ENCODE measurements at regions not wholly inside any gene's neighbourhood (a gene's known extent, or its start where the extent isn't known, plus 50 kb on each side); places are given as distances from the start of the nearest gene placed in this dataset.
"Not testable (repeated sequence)": the region's sequence is repeated elsewhere in the genome, so short reads cannot be mapped to it uniquely, and the experiment has no call there.

DNA sequence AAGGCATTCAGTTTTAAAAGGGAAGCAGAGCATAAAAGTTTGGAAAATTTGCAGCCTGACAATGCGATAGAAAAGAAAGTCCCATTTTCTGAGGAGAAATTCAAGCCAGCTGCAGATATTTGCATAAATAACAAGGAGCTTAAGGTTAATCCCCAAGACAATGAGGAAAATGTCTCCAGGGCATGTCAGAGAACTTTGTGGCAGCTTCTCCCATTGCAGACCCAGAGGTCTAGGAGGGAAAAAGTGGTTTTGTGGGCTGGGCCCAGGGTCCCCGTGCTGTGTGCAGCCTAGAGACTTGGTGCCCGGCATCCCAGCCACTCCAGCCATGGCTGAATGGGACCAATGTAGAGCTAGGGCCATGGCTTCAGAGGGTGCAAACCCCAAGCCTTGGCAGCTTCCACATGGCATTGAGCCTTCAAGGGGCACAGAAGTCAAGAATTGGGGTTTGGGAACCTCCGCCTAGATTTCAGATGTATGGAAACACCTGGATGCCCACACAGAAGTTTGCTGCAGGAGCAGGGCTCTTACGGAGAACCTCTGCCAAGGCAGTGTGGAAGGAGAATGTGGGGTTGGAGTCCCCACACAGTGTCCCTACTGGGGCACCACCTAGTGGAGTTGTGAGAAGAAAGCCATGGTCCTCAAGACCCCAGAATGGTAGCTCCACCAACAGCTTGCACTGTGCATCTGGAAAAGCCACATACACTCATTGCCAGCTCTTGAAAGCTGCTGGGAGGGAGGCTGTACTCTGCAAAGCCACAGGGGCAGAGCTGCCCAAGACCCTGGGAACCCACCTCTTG lies 62.3 kb upstream of the SSBP3 start:
- not testable (repeated sequence) for H3K27ac ChIP-seq (ENCODE audit: low read depth in 1 of 3, low read length in 2 of 3); DNase-seq

DNA sequence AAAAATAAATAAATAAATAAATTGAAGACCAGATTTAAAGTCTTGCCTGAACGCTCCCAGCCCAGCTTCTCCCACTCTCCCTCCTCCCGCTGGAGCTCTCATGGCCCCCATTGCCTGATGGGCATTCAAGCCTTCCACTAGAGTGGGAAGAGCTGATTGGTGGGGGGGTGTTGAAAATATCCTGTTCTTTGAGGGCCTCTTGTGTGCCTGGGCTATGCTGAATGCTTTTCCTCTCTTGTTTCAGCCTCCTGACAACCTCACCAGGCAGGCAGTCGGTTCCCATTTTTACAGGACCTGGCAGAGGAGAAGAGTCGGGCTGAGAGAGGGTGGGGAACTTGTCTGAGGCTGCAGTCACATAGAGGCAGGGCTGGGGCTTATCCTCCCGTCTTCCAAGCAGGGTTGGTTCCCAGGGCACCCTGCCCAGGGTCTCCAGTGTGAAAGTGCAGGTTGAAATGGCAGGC lies 59.2 kb upstream of the SSBP3 start:
- 53 to 91% (median 70%) methylated on average over 5 of the region's 5 CpGs for WGBS, 3 donors
- FAIRE-seq (no peak), DNase-seq (no peak)
- Histone ChIP-seq H3K36me3 (ENCODE audit: control insufficient read depth in 3 of 3, insufficient read depth in 2 of 3, low read depth in 1 of 3, low read length in 3 of 3) (no peaks in the 10 kb centered on the region), H3K27ac (ENCODE audit: low read depth in 1 of 3, low read length in 2 of 3) (peak overlapping the region in 1 of 3 donors; percentile 28), H3K4me3 (ENCODE audit: low read depth in 1 of 3, low read length in 3 of 3) (no peak overlapping the region), H3K27me3 (ENCODE audit: control insufficient read depth in 3 of 3, insufficient read depth in 3 of 3, low read length in 3 of 3) (no peaks in the 10 kb centered on the region), H3K4me1 (ENCODE audit: control insufficient read depth in 3 of 3, insufficient read depth in 2 of 3, low read depth in 1 of 3, low read length in 2 of 3) (peaks cover 0 to 33% (median 12%) of the 10 kb centered on the region in 3 donors), H3K9me3 (ENCODE audit: control insufficient read depth in 2 of 2, insufficient read depth in 1 of 2, low read depth in 1 of 2, low read length in 1 of 2) (no peaks in the 10 kb centered on the region)

More for the DNA sequence above, 62.3 kb upstream of the SSBP3 start:
- not testable (repeated sequence) for H3K9me3 ChIP-seq (ENCODE audit: control insufficient read depth in 2 of 2, insufficient read depth in 1 of 2, low read depth in 1 of 2, low read length in 1 of 2); H3K4me3 ChIP-seq (ENCODE audit: low read depth in 1 of 3, low read length in 3 of 3); FAIRE-seq; H3K36me3 ChIP-seq (ENCODE audit: control insufficient read depth in 3 of 3, insufficient read depth in 2 of 3, low read depth in 1 of 3, low read length in 3 of 3); H3K27me3 ChIP-seq (ENCODE audit: control insufficient read depth in 3 of 3, insufficient read depth in 3 of 3, low read length in 3 of 3)
- WGBS, 3 donors = 88 to 92% (median 89%) methylated on average over 5 of the region's 5 CpGs
- peaks cover 0 to 22% (median 12%) of the 10 kb centered on the region in 3 donors for H3K4me1 ChIP-seq (ENCODE audit: control insufficient read depth in 3 of 3, insufficient read depth in 2 of 3, low read depth in 1 of 3, low read length in 2 of 3)

DNA sequence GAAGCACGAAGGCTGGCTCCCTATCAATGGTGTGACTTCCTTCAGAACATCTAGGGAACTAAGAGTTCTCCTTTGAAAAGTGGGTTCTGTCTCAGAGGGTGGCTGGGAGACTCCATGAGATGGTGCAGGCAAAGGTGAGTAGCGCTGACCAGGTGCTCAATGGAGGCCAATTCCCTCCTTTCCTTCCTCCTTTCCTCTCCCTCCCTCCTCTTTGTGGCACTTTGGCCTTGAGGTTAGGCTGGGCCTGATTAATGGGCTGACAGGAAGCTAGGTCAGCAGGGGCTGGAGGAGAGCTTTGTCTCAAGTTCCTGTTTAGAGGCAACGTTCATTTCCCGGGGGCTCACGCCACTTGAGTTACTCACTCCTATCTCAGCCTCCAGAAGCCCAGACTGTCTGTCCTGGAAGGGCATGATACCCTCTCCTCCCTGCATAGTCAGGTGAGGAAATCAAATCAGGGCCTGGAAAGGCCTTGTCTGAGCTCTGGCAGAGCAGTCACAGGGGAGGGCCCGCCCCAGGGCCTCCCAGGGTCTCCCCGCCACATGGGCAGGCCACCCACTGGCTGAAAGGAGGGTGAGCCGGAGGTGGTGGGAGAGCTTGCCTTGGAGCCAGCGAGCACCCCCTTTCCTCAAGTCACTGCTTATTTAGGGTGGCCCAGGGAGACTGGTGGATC lies 58.4 kb upstream of the SSBP3 start:
- FAIRE-seq = no peak
- H3K27ac ChIP-seq (ENCODE audit: low read depth in 1 of 3, low read length in 2 of 3) = no peak overlapping the region
- no peaks in the 10 kb centered on the region for H3K9me3 ChIP-seq (ENCODE audit: control insufficient read depth in 2 of 2, insufficient read depth in 1 of 2, low read depth in 1 of 2, low read length in 1 of 2)
- peak; percentile 31 to 50 for DNase-seq
- peaks cover 0 to 39% (median 12%) of the 10 kb centered on the region in 3 donors for H3K4me1 ChIP-seq (ENCODE audit: control insufficient read depth in 3 of 3, insufficient read depth in 2 of 3, low read depth in 1 of 3, low read length in 2 of 3)
- H3K4me3 ChIP-seq (ENCODE audit: low read depth in 1 of 3, low read length in 3 of 3) = no peak overlapping the region
- H3K27me3 ChIP-seq (ENCODE audit: control insufficient read depth in 3 of 3, insufficient read depth in 3 of 3, low read length in 3 of 3) = no peaks in the 10 kb centered on the region
- H3K36me3 ChIP-seq (ENCODE audit: control insufficient read depth in 3 of 3, insufficient read depth in 2 of 3, low read depth in 1 of 3, low read length in 3 of 3) = no peaks in the 10 kb centered on the region
- 66 to 69% (median 68%) methylated on average over 9 of the region's 9 CpGs for WGBS, 3 donors

DNA sequence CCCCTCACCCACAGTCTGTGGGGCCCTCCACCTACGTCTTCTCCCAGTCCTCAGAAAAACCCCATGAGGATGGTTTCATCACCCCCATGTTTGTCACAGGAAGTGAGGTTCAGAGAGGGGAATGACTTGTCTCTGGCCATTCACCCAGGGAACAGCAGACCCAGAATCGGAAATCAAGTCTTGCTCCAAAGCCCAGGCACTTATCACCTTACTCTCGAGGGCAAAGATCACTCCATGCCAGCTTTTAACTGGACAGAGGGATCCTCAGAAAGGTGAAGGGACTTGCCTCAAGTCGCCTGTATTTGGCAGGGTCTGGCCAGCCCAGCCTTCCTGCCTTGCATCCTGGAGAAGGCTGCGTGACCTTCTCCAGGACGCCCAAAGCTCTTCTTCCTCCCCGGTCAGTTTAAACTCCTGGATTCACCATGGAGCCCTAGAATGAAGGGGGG lies 57.9 kb upstream of the SSBP3 start:
- no peaks in the 10 kb centered on the region for H3K36me3 ChIP-seq (ENCODE audit: control insufficient read depth in 3 of 3, insufficient read depth in 2 of 3, low read depth in 1 of 3, low read length in 3 of 3)
- peak in 1 of 2 donors; percentile 21 for DNase-seq
- no peak for FAIRE-seq
- H3K4me1 ChIP-seq (ENCODE audit: control insufficient read depth in 3 of 3, insufficient read depth in 2 of 3, low read depth in 1 of 3, low read length in 2 of 3) = peaks cover 0 to 44% (median 12%) of the 10 kb centered on the region in 3 donors
- H3K27ac ChIP-seq (ENCODE audit: low read depth in 1 of 3, low read length in 2 of 3) = no peak overlapping the region
- no peaks in the 10 kb centered on the region for H3K9me3 ChIP-seq (ENCODE audit: control insufficient read depth in 2 of 2, insufficient read depth in 1 of 2, low read depth in 1 of 2, low read length in 1 of 2)
- no peaks in the 10 kb centered on the region for H3K27me3 ChIP-seq (ENCODE audit: control insufficient read depth in 3 of 3, insufficient read depth in 3 of 3, low read length in 3 of 3)
- H3K4me3 ChIP-seq (ENCODE audit: low read depth in 1 of 3, low read length in 3 of 3) = no peak overlapping the region
- 72 to 81% (median 77%) methylated on average over 7 of the region's 7 CpGs for WGBS, 3 donors

DNA sequence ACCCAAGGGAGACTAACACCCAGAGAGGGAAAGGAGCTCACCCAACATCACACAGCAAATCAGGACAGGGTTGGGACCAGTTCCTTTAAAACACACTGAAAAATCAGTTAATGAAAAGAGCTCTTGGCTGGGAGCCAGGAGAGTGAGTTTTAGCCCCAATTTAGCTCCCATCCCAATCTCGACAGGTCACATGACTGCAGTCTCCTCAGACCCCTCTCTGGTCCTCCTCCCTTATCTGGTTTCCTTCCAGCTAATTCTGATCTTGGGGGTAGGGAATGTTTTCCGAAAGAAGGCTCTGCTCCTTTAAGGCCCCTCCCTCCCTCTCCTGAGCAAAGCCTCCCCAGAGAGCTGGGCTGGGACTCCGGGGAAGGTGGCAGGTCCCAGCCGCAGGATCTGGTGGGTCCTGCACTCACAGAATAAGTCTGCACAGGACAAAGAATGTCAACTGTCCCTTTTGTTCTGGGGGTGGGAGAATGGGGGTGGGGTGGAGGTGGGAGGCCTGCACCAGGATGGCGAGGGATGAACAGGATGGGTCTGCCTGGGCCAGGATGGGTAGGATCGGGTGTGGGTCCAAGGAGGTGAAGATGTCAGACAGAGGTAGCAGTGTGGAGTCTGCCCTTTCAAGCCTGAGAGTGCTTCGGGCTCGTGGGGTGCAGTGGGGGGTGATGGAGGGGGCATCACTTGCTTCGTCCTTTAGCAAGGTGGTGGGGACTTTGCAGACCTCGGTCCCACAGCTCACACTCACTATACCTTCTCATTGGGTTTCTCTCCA lies 57.3 kb upstream of the SSBP3 start:
- H3K9me3 ChIP-seq (ENCODE audit: control insufficient read depth in 2 of 2, insufficient read depth in 1 of 2, low read depth in 1 of 2, low read length in 1 of 2) = no peaks in the 10 kb centered on the region
- no peak overlapping the region for H3K4me3 ChIP-seq (ENCODE audit: low read depth in 1 of 3, low read length in 3 of 3)
- no peaks in the 10 kb centered on the region for H3K36me3 ChIP-seq (ENCODE audit: control insufficient read depth in 3 of 3, insufficient read depth in 2 of 3, low read depth in 1 of 3, low read length in 3 of 3)
- H3K4me1 ChIP-seq (ENCODE audit: control insufficient read depth in 3 of 3, insufficient read depth in 2 of 3, low read depth in 1 of 3, low read length in 2 of 3) = peaks cover 0 to 44% (median 12%) of the 10 kb centered on the region in 3 donors
- no peak overlapping the region for H3K27ac ChIP-seq (ENCODE audit: low read depth in 1 of 3, low read length in 2 of 3)
- WGBS, 3 donors = 49 to 67% (median 63%) methylated on average over 10 of the region's 10 CpGs
- DNase-seq = no peak
- no peaks in the 10 kb centered on the region for H3K27me3 ChIP-seq (ENCODE audit: control insufficient read depth in 3 of 3, insufficient read depth in 3 of 3, low read length in 3 of 3)
- no peak for FAIRE-seq

DNA sequence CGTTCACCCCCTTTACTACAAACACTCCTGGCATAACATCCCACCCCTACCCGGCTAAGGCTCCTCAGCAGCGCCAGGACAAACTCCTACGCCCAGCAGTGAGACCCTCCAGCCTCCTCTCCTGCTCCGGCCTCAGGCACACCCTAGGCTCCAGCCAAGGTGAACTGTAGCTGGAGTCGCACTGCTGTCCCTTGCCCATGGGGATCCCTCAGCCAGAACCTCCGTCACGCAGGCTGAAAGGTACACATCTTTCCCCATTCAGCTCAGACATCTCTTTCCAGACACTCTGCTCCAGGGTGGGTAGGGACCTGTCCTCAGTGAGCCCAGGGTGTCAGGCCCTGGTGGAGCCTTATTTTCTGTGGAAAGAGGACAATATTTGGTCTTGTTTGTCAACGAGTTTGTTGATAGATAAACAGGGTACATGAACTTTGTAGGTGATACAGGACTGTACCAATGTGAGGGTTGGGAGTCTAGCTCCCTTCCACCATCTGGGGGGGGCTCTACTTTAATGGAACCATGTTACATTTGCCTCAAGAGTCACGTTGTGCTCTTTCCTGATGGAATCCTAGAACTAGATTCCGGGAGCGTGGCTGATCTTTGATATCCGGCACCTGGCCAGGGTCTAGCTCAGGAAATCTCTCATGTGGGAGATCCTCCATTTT lies 56.5 kb upstream of the SSBP3 start:
- peaks cover 0 to 44% (median 12%) of the 10 kb centered on the region in 3 donors for H3K4me1 ChIP-seq (ENCODE audit: control insufficient read depth in 3 of 3, insufficient read depth in 2 of 3, low read depth in 1 of 3, low read length in 2 of 3)
- DNase-seq (no peak), FAIRE-seq (no peak)
- H3K27ac ChIP-seq (ENCODE audit: low read depth in 1 of 3, low read length in 2 of 3) = no peak overlapping the region
- no peaks in the 10 kb centered on the region for H3K9me3 ChIP-seq (ENCODE audit: control insufficient read depth in 2 of 2, insufficient read depth in 1 of 2, low read depth in 1 of 2, low read length in 1 of 2)
- WGBS, 3 donors = 74 to 78% (median 76%) methylated on average over 13 of the region's 13 CpGs
- no peaks in the 10 kb centered on the region for H3K36me3 ChIP-seq (ENCODE audit: control insufficient read depth in 3 of 3, insufficient read depth in 2 of 3, low read depth in 1 of 3, low read length in 3 of 3)
- H3K27me3 ChIP-seq (ENCODE audit: control insufficient read depth in 3 of 3, insufficient read depth in 3 of 3, low read length in 3 of 3) = no peaks in the 10 kb centered on the region
- no peak overlapping the region for H3K4me3 ChIP-seq (ENCODE audit: low read depth in 1 of 3, low read length in 3 of 3)

DNA sequence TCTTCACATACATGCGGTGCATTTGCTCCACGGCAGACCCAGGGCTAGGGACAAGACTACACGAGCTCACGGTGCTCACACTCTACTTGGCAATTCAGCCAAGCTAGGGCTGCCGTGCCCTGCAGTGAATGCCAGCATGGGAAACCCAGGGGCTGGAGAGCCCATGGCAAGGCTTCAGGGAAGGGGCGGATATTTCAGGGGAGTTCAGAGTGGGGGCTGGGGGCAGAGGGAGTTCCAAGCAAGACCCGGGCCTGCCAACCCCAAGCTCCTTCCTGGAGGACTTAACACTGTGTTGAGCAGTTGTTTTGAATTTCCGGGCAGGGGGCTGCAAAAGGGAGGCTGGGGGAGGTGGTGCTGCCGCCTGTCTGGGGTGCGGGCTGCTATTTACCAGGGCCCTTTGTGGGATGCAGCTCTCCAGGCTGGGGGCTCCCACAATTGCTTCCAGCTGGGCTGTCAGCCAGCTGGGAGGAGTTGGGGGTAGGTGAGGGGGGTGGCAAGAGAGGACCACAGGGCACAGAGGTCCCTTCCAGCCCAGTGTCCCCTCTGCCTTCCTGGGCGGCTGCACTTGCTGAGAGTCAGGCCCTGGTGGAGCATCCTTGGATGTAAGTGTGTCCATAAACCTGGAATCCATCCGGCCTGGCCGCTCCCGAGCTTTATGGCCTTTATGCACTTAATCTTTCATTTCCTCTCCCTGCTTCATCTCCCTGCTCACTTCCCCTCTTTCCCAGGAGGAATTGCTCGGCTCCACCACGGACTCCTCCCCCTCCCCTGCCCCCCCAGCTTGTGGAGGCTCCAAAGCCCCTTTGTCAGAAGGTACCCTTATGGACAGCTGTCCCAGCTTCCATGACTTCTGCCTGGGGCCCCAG lies 55.8 kb upstream of the SSBP3 start:
- H3K27me3 ChIP-seq (ENCODE audit: control insufficient read depth in 3 of 3, insufficient read depth in 3 of 3, low read length in 3 of 3) = no peaks in the 10 kb centered on the region
- no peak overlapping the region for H3K4me3 ChIP-seq (ENCODE audit: low read depth in 1 of 3, low read length in 3 of 3)
- H3K4me1 ChIP-seq (ENCODE audit: control insufficient read depth in 3 of 3, insufficient read depth in 2 of 3, low read depth in 1 of 3, low read length in 2 of 3) = peaks cover 0 to 44% (median 12%) of the 10 kb centered on the region in 3 donors
- no peaks in the 10 kb centered on the region for H3K36me3 ChIP-seq (ENCODE audit: control insufficient read depth in 3 of 3, insufficient read depth in 2 of 3, low read depth in 1 of 3, low read length in 3 of 3)
- H3K27ac ChIP-seq (ENCODE audit: low read depth in 1 of 3, low read length in 2 of 3) = no peak overlapping the region
- DNase-seq (peak; percentile 35 to 53), FAIRE-seq (no peak)
- 61 to 68% (median 66%) methylated on average over 15 to 16 of the region's 16 CpGs for WGBS, 3 donors
- no peaks in the 10 kb centered on the region for H3K9me3 ChIP-seq (ENCODE audit: control insufficient read depth in 2 of 2, insufficient read depth in 1 of 2, low read depth in 1 of 2, low read length in 1 of 2)
